Common myeloid progenitor, CD34-positive (primary cell): ENCODE measurements at regions not wholly inside any gene's neighbourhood (a gene's known extent, or its start where the extent isn't known, plus 50 kb on each side); places are given as distances from the start of the nearest gene placed in this dataset.

ENCODE experiments used
- CTCF ChIA-PET: fragments of 350-600 bp; sonication (Branson Sonifier 250); formaldehyde crosslinking; loops from one replicate; lab custom pipeline; 2021; ENCODE audit warnings: antibody characterized with exemption; lab: Charles Lee
- POLR2A ChIA-PET: fragments of 350-600 bp; sonication (Branson Sonifier 250); formaldehyde crosslinking; loops from one replicate; lab custom pipeline; 2021; ENCODE audit warnings: antibody characterized with exemption; lab: Charles Lee
- DNase-seq, 3 donors: peaks; one replicate each; pipeline versions ENCODE4 v3.0.0 to v3.0.0-alpha.2; 2013
- H3K27ac ChIP-seq, 2 experiments: 1 replicate in 1 of 2; 2 replicates in 1 of 2; pipeline ENCODE4 v1.7.0; 2013; ENCODE audit warnings: inconsistent platforms in 2 of 2, low read length in 2 of 2, mild to moderate bottlenecking in 2 of 2, low read depth in 1 of 2, moderate library complexity in 1 of 2; ENCODE audit not compliant: severe bottlenecking in 2 of 2, insufficient read depth in 1 of 2, poor library complexity in 1 of 2
- H3K27me3 ChIP-seq, 5 experiments: replicated peaks in 2 of 5; 1 replicate in 3 of 5; 2 replicates in 2 of 5; pipeline versions ENCODE4 v1.6.1 to v1.7.0; 2013; ENCODE audit warnings: low read length in 4 of 5, mild to moderate bottlenecking in 2 of 5, moderate library complexity in 2 of 5, inconsistent platforms in 1 of 5; ENCODE audit not compliant: insufficient read depth in 5 of 5, control insufficient read depth in 4 of 5
- H3K36me3 ChIP-seq, 4 experiments: 1 replicate in 2 of 4; 2 replicates in 2 of 4; pipeline versions ENCODE4 v1.6.1 to v1.7.0; 2013; ENCODE audit warnings: low read length in 3 of 4, control low read depth in 1 of 4, mild to moderate bottlenecking in 1 of 4; ENCODE audit not compliant: control insufficient read depth in 4 of 4, insufficient read depth in 4 of 4
- H3K4me1 ChIP-seq, 4 experiments: 1 replicate in 3 of 4; 2 replicates in 1 of 4; pipeline versions ENCODE4 v1.6.1 to v1.7.1; 2013; ENCODE audit warnings: low read length in 3 of 4, mild to moderate bottlenecking in 3 of 4, control low read depth in 1 of 4, inconsistent platforms in 1 of 4, moderate library complexity in 1 of 4; ENCODE audit not compliant: control insufficient read depth in 4 of 4, insufficient read depth in 4 of 4; ENCODE audit errors: control extremely low read depth in 1 of 4
- H3K4me3 ChIP-seq, 7 experiments: 1 replicate in 4 of 7; 2 replicates in 3 of 7; pipeline versions ENCODE4 v1.5.1 to v1.7.0; 2013; ENCODE audit warnings: mild to moderate bottlenecking in 7 of 7, low read length in 6 of 7, moderate library complexity in 6 of 7, inconsistent platforms in 2 of 7, low read depth in 2 of 7, control low read depth in 1 of 7; ENCODE audit not compliant: insufficient read depth in 4 of 7, control insufficient read depth in 1 of 7; ENCODE audit errors: extremely low read depth in 1 of 7
- H3K9me3 ChIP-seq, 5 experiments: 1 replicate in 4 of 5; 2 replicates in 1 of 5; pipeline versions ENCODE4 v1.6.1 to v1.7.1; 2013; ENCODE audit warnings: low read length in 4 of 5, mild to moderate bottlenecking in 2 of 5, inconsistent platforms in 1 of 5, low read depth in 1 of 5, moderate library complexity in 1 of 5; ENCODE audit not compliant: control insufficient read depth in 4 of 5, insufficient read depth in 2 of 5; ENCODE audit errors: control extremely low read depth in 1 of 5
- WGBS: methylation state at CpG from one replicate; pipeline ENCODE4 v1.1.5; 2013; ENCODE audit not compliant: insufficient coverage; 5-methylcytosine and 5-hydroxymethylcytosine counted together

DNA sequence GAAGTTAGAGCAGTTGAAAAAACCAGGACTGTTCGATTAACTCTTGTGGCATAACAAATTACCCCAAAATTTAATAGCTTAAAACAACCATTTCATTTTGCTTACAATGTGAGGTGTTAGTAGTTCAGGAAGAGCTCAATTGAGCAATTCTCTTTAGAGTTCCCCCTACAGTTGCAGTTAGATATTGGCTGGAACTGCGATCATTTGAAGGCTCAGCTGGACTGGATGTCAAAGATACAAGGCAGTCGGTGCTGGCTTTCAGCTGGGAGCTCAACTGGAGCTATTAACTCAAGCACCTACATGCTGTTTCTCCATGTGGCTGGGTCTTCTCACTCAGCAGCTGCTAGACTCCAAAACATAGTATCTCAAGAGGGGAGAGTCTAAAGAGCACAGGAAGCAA, 96.0 kb upstream of the LOC128125822 start:
- no peaks in the 10 kb centered on the region for H3K4me1 ChIP-seq
- no peaks in the 10 kb centered on the region for H3K27me3 ChIP-seq
- H3K36me3 ChIP-seq: no peaks in the 10 kb centered on the region
- DNase-seq: no peak
- no peak overlapping the region for H3K4me3 ChIP-seq
- ChIA-PET CTCF (no interaction called here), POLR2A (no interaction called here)
- no peak overlapping the region for H3K27ac ChIP-seq
- H3K9me3 ChIP-seq: no peaks in the 10 kb centered on the region
- WGBS: 56% methylated on average over 2 of the region's 3 CpGs

DNA sequence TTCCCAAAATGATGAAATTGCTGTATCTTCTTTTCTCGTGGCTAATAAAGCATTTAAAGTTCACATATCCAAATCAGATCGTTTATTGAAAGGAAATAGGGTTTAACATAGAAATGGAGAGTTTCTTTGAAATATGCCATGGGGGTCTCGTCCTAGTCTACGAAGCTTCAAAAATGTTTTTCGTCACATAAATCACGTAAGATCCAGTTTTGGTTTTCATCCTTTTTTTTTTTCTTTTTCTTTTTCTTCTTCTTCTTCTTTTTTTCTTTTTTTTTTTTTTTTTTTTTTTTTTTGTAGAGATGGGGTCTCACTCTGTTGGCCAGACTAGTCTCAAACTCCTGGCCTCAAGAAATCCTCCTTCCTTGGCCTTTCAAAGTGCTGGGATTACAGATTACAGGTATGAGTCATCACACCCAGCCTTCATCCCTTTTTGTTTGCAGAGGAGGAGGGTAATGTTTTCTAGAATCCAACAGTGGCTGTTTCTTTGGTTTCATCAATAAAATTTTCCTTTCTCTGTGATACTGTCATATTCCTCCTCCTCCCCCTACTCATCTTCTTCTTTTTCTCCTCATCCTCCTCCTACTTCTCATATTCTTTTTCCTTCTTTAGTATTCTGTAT, 94.7 kb upstream of the LOC128125822 start:
- no peaks in the 10 kb centered on the region for H3K27me3 ChIP-seq
- H3K36me3 ChIP-seq: no peaks in the 10 kb centered on the region
- no peaks in the 10 kb centered on the region for H3K9me3 ChIP-seq
- DNase-seq: no peak
- no peaks in the 10 kb centered on the region for H3K4me1 ChIP-seq
- WGBS: no CpG with 5 or more reads among the region's 6 CpGs
- no peak overlapping the region for H3K27ac ChIP-seq
- POLR2A ChIA-PET: no interaction called here
- no peak overlapping the region for H3K4me3 ChIP-seq
- CTCF ChIA-PET: no interaction called here

DNA sequence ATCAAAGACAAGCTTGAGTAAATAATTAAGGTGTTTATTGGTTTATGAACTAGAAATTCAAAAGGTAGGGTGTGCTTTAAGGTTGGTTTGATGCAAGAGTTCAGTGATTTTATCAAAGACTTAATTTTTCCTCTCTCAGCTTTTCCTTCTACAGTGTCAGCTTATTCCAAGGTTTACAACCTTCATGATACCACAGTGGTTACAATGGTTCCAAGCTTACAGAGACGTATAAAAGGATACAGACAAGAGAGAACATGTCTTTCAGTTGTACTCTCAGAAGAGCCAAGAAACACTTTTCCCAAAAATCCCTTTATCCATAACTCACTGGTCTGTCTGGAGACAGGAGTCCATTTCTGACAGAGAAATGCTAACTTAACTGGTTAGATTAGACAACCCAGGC, 93.5 kb upstream of the LOC128125822 start:
- no peak overlapping the region for H3K27ac ChIP-seq
- no peaks in the 10 kb centered on the region for H3K9me3 ChIP-seq
- no peaks in the 10 kb centered on the region for H3K27me3 ChIP-seq
- no peak overlapping the region for H3K4me3 ChIP-seq
- POLR2A ChIA-PET: no interaction called here
- H3K4me1 ChIP-seq: no peaks in the 10 kb centered on the region
- DNase-seq: no peak
- CTCF ChIA-PET: no interaction called here
- 100% methylated on average over 1 of the region's 1 CpG for WGBS
- no peaks in the 10 kb centered on the region for H3K36me3 ChIP-seq

DNA sequence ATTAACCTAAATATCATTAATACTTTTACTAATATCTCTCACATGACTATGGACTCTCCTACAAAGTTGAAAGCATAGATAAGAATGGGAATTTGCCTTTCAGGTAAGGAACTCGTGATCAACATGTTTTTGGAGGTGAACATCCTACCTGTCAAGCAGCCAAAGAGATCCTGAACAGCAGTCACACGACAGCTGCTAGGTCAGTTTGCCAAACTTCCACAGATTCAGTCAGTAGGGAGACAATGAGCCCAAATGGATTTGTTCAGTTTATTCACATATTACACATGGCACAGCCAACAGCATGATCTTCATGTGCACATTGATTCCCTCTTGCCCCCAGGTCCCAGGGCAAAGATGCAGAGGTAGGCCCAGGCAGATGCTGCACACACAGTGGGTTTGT, 86.1 kb upstream of the LOC128125822 start:
- H3K27me3 ChIP-seq: no peaks in the 10 kb centered on the region
- CTCF ChIA-PET: no interaction called here
- no peaks in the 10 kb centered on the region for H3K4me1 ChIP-seq
- 86% methylated on average over 2 of the region's 2 CpGs for WGBS
- POLR2A ChIA-PET: interaction anchor here (0.6 kb wide), 1 partner anchor 345 kb away, joined by 3 read pairs; no protein-coding TSS in a partner anchor
- no peaks in the 10 kb centered on the region for H3K36me3 ChIP-seq
- H3K9me3 ChIP-seq: no peaks in the 10 kb centered on the region
- H3K27ac ChIP-seq: no peak overlapping the region
- H3K4me3 ChIP-seq: no peak overlapping the region
- no peak for DNase-seq

DNA sequence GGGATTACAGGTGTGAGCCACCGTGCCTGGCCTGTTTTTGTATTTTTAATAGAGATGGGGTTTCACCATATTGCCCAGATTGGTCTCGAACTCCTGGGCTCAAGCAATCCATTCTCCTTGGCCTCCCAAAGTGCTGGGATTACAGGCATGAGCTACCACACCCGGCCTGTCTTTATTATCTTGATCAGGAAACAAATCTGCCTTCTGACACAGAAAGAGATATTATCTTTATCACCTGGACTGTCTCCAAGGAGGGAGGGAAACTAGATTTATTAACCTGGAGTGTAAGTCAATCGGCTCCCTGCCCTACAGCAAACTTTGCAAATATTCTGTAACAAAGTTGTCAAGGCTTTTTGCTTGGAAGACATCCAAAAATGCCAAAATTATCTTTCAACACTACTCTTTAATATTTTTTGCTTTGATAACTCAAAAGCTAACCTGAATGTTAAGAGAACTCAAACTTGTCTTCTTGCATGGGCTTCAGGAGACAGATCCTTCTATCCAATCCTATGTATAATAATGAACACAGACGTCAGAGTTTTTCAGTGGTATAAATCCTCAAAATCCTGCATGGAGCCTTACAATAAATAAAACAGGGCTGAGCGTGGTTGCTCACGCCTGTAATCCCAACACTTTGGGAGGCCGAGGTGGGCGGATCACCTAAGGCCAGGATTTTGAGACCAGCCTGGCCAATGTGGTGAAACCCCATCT, 85.0 kb upstream of the LOC128125822 start:
- POLR2A ChIA-PET: interaction anchor here (0.6 kb wide), 1 partner anchor 344 kb away, joined by 3 read pairs; no protein-coding TSS in a partner anchor

DNA sequence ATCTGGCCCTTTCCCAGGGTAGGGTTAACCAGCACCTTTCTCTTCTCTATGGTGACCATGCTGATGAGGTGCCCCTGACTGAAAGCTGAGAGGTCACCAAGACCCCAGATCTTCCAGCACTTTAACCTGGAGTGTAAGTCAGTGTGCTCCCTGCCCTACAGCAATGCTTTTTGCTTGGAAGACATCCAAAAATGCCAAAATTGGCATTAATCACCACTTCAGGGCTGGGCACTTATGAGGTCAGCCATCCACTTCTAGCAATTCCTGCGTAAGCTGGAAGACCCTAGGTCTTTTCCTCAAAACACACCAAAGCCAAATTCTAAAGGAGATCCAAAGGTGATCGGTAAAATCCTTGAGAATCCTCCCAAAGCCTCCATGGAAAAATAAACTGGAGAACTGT, 81.2 kb upstream of the LOC128125822 start:
- H3K36me3 ChIP-seq: no peaks in the 10 kb centered on the region
- H3K4me3 ChIP-seq: no peak overlapping the region
- no peak for DNase-seq
- no peaks in the 10 kb centered on the region for H3K4me1 ChIP-seq
- CTCF ChIA-PET: no interaction called here
- H3K27ac ChIP-seq: no peak overlapping the region
- H3K9me3 ChIP-seq: no peaks in the 10 kb centered on the region
- no peaks in the 10 kb centered on the region for H3K27me3 ChIP-seq
- no CpG with 5 or more reads among the region's 2 CpGs for WGBS
- POLR2A ChIA-PET: no interaction called here

More for the DNA sequence above, 85.0 kb upstream of the LOC128125822 start:
- CTCF ChIA-PET: no interaction called here
- no peak overlapping the region for H3K4me3 ChIP-seq
- no peaks in the 10 kb centered on the region for H3K27me3 ChIP-seq
- no peak overlapping the region for H3K27ac ChIP-seq
- H3K36me3 ChIP-seq: no peaks in the 10 kb centered on the region
- H3K9me3 ChIP-seq: no peaks in the 10 kb centered on the region
- whole genome bisulfite sequencing: 92% methylated on average over 3 of the region's 9 CpGs
- DNase-seq: no peak
- no peaks in the 10 kb centered on the region for H3K4me1 ChIP-seq

DNA sequence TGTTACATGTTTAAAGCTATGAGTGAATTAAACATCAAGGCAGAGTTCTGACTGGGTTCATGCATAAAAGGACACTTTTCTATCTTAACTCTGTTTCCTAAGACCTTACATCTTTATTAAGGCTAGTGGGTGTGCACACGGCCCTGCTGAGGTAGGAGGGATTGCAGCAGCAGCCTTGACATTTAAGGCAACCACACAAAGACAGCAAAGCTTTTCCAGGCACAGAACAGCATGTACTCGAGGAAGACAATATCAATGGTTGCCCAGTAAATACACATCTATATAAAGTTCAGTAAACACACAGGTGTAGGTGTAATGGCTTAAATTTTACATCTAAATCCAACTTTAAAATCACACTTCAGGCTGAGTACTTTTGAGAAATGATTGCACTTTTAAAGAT, 79.8 kb upstream of the LOC128125822 start:
- Histone ChIP-seq H3K4me3 (no peak overlapping the region), H3K36me3 (no peaks in the 10 kb centered on the region), H3K27me3 (no peaks in the 10 kb centered on the region), H3K4me1 (no peaks in the 10 kb centered on the region), H3K27ac (no peak overlapping the region), H3K9me3 (no peaks in the 10 kb centered on the region)
- no CpG with 5 or more reads among the region's 2 CpGs for WGBS
- CTCF ChIA-PET: no interaction called here
- POLR2A ChIA-PET: no interaction called here
- DNase-seq: no peak
